GM18498 (cell line): ENCODE measurements at regions not wholly inside any gene's neighbourhood (a gene's known extent, or its start where the extent isn't known, plus 50 kb on each side); places are given as distances from the start of the nearest gene placed in this dataset.
A peak's percentile ranks its signal among the peaks of the same experiment; 100 is the strongest.

Experiments
- ATAC-seq: cut with Tn5 transposase; IDR thresholded peaks from one replicate; pipeline ENCODE4 v1.9.1; 2021; ENCODE audit warnings: mild to moderate bottlenecking, moderate library complexity; ENCODE audit not compliant: unreplicated experiment

- ATAC-seq = no peak
Measured at GRCh38 chr1:63034256-63034655, 250.3 kb downstream of the ATG4C start.

DNA sequence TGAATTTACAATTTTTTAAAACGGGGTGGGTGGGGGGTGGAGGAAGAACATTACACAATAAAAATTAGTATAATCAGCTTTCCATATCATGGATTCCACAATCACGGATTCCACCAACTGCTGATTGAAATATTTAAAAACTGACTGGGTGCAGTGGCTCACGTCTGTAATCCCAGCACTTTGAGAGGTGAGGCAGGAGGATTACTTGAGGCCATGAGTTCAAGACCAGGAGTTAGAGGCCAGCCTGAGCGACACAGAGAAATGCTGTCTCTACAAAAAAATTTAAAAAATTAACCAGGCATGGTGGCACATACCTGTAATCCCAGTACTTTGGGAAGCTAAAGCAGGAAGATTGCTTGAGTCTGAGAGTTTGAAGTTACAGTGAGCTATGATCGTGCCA, 254.7 kb downstream of the ATG4C start:
- no peak for ATAC-seq

- no peak for ATAC-seq
Measured at GRCh38 chr1:63041660-63042059, 257.7 kb downstream of the ATG4C start.

DNA sequence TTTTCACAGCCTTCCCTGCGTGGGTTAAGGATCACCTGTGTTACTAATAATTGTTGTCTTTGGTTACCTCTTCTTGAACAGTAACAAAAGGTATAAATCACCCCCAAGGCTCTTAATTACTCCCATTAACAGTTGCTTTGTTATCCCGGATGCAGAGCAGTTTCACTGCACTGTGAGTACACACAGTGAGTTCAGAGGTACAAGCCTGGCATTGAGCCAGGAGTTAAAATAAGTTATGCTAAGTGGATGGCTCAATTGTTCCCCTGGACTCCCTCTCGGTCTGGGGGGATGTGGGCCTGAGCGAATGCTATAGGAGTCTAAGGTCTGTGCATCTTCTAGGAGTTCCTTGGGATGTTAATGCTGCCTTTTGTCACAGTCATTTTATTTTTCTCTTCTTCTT, 258.3 kb downstream of the ATG4C start:
- no peak for ATAC-seq

DNA sequence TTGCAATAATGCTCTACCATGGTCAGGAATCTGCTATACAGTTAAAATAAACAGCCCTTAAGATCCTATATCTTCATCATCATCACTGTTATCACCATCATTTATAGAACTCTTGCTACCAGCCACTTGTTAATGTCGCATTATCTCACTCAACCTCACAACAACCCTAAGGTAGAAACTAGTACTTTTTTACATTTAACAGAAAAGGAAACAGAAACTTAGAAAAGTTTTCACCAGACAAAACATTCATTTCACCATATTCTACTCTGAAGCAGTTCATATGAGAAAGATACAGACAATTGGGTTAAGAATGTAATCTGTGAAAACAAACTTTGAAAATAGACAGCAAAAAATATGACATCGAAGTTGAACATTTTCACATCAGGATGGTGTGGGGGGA, 262.6 kb downstream of the ATG4C start:
- ATAC-seq = peak; percentile 58

DNA sequence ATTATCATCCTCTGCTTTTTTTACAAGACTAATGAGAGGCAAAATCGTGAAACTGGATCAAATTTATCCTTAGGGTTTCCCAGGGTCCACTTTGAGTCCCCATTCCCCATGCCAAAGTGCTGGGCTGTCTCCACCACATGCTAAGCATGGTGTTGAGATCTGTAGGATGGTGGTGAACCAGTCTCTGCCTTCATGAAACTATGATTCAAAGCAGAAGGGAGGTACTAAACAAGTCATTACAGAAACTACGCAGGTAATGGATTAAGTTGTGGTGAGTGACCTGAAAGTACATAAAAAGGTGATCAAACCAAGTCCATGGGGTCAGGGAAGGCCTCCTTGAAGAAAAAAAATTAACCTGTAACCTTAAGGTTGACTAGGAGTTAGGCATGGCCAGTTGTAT, 265.2 kb downstream of the ATG4C start:
- no peak for ATAC-seq

- no peak for ATAC-seq
Measured at GRCh38 chr1:63051356-63051755, 267.4 kb downstream of the ATG4C start.

GRCh38 chr1:63051886-63052285, 268.0 kb downstream of the ATG4C start:
- no peak for ATAC-seq

- ATAC-seq = no peak
Measured at GRCh38 chr1:63054184-63054583, 268.2 kb upstream of the FOXD3 start.

- no peak for ATAC-seq
Measured at GRCh38 chr1:63063367-63063766, 259.0 kb upstream of the FOXD3 start.

- no peak for ATAC-seq
Measured at GRCh38 chr1:63064135-63064534, 258.2 kb upstream of the FOXD3 start.

DNA sequence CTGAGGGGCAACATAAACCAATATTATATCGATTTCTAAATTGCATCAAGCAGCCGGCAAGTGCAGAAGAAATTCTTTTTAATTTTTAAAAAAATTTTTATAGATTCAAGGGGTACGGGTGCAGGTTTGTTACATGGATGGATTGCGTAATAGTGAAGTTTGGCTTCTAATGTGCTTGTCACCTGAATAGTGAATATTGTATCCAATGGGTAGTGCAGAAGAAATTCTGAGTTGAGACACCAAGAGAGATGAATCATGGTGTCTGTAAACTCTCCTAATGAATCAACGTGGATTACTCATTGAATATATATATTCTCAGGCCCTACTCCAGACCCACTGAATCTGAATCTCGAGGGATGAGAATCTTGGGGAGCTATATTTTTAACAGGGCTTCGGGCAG, 253.7 kb upstream of the FOXD3 start:
- no peak for ATAC-seq

DNA sequence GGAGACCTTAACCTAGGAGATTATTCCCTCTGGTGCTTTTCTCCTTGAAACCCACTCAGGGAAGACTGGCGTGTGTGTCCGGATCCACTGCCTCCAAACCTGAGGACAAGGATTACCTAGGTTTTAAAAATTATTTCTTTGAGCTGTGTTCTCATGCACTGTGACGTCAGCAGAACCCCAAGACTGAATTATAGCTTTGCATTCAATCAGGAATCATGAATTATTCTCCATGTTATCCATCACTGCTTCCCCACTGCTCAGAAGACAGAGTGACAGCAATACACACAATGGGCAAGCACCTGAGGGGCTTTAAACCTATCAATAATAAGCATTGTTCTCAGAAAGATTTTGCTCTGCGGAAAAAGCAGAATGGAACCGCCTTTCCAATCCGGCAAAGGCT, 253.2 kb upstream of the FOXD3 start:
- no peak for ATAC-seq

GRCh38 chr1:63073309-63074306, 248.8 kb upstream of the FOXD3 start:
- ATAC-seq = no peak

DNA sequence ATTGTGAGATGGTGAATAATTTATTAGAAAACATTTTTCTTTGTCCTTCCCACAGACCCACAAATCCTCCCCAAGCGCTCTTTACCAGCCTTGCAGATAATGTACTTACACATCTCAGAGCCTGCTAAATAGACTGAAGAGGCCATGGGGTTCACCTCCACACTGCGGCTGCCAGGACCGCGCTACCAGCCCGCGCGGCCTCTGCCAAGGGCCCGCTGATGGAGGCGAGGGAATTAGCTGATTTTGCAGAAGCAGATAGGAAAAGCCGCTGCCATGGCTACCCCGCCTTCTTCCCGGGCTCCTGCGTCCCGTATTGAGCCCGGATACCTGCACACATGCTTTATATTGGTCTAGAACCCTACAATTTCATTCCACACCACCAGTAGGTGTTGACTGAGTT, 248.0 kb upstream of the FOXD3 start:
- no peak for ATAC-seq

DNA sequence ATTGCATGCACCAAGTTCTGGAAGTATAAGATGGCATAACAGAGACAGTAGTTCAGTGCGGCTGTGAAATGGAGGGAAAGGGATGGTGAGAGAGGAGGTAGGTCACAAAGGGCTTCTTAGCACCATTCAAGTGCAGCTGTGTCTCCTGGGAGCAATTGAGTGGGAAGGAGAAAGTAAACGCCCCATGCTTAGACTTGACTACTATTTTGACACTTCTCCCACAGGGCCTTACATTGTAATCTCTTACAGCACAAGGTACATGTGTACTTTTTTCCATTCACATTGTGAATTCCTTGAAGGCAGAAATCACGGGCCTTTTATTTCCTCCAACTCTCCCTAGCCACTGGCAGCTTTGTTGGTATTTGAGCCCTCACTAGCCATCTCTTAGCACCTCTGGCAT, 239.6 kb upstream of the FOXD3 start:
- no peak for ATAC-seq

DNA sequence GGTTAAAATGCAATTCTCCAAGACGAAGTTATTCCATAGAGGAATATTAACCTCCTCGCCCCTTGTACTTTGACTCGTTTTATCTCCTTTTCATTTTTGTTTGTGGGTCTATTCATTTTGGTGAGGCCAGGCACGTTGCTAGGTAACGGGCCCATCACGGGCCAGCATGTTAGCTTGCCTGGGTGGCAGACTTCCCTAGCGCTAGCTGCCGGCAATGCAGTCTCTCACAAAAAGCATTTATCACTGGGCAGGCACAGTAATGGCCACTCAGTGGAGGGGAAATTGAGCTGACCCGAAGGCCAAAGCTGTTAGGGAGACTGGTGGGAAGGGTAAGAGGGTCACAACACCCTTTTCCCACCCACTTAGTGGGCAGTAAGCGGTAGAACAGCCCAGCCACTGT, 234.4 kb upstream of the FOXD3 start:
- ATAC-seq = no peak

DNA sequence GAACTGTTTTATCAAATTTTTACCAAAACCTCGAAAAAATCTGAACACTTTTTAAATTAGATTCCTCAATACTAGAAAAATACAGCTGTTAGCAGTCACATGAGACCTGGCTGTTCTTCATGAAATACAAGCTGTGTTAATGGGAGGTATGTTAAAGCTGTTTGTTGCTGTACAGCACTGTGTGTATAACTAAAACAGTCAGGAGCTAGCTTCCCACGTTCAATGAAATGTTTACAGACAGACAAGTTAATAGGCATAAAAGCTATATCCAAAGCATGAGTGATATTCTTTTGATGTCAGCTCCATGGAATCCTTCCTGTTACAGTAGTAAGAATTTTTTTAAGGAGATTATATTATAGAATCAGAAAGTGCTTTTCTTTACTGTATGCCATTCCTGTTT, 223.2 kb upstream of the FOXD3 start:
- ATAC-seq = no peak

DNA sequence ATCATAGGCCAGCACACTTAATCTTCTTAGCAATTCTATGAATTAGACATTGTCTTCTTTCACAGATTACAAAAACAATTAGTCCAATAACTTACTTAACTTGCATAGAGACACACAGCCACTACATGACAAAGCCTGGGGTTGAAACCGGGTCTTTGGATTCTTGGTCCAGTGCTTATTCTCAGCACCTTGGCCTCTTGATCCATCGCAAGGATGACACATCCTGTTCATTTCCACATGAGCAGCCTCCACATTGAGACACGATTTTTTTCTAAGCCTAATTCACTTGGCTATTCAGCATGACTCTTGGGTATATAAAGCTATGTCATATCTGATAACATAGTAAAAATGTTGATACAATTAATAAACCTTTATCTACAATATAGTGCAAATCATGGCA, 221.0 kb upstream of the FOXD3 start:
- ATAC-seq = no peak

DNA sequence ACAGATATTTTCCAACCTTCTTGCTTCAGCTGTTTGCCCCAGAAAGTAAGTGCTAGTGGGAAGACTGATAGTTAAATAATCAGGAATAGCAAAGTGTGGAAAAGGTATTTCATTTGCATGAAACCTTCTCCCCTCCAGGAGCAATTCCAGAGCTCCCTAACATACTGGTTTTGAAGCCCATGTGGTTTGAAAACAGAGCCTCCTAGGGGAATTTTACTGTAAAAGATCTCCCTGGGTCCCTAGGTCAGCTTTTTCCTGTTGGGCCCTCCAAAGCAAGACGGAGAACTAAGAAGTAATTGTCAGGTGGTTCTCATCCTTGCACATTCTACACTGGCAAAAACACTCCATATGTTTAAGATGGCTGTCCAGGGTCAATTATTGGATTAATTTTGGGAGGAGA, 218.7 kb upstream of the FOXD3 start:
- ATAC-seq = no peak

DNA sequence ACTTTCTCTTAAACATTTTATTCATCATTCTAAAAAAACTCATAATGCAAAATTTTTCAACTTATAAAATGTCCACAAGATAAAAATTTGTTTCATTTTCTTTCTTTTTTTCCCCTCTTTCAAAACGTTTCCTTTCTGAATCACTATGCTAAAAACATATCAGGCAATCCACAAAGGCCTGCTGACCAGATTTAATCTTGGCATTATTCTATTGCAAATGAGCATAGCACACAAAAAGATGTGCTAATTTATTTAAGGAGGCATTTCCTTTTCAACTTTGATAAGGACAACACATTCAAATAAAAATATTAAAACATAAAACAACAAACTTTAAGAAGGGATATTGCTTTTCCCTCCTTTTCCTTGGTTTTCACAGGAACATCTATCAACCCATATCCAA, 215.3 kb upstream of the FOXD3 start:
- no peak for ATAC-seq

DNA sequence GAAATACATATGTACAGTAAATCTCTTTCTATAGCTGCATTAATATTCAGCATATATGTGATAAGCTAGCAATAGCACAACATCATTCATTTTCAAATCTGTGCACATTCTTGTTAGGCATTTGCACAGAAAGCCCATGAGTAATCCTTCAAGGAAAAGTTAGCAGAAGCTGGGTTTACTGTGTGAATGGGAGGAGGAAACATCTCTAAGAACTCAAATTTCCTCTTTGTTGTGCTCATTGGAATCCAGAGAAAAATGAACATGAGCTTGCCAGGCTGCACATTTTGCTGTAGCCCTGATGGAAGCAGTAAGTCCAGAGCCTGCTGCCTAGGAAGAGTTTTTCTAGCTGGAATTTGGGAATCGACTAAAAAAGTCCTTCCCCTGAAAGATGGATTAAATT, 214.2 kb upstream of the FOXD3 start:
- no peak for ATAC-seq
